H1 (cell line): ENCODE measurements at regions not wholly inside any gene's neighbourhood (a gene's known extent, or its start where the extent isn't known, plus 50 kb on each side); places are given as distances from the start of the nearest gene placed in this dataset.

Experiments
- CTCF ChIA-PET: fragments of 300-600 bp; sonication (Branson Sonifier 250); formaldehyde crosslinking; loops from one replicate; lab custom pipeline; 2021; ENCODE audit not compliant: partially characterized antibody; lab: Charles Lee
- POLR2A ChIA-PET: fragments of 300-600 bp; sonication (Branson Sonifier 250); formaldehyde crosslinking; loops from one replicate; lab custom pipeline; 2021; ENCODE audit warnings: inconsistent platforms; ENCODE audit not compliant: partially characterized antibody; lab: Charles Lee
- DNase-seq, 2 experiments: peaks; one replicate each; pipeline versions ENCODE4 v3.0.0 to v3.0.0-alpha.2; 2010 to 2022; ENCODE audit warnings: low spot score in 2 of 2, low read depth in 1 of 2, mixed read lengths in 1 of 2
- FAIRE-seq: peaks from 2 replicates; lab custom pipeline; 2011; peaks lifted over from hg19 to GRCh38; lab: Jason Lieb, UNC
- H2AFZ ChIP-seq: 2 replicates; pipeline ENCODE4 v1.8.1; 2012; ENCODE audit warnings: low read length, inconsistent platforms
- H2AK5ac ChIP-seq: 2 replicates; pipeline ENCODE4 v1.6.1; 2013; ENCODE audit warnings: low read depth, low read length
- H2BK120ac ChIP-seq: replicated peaks from 2 replicates; pipeline ENCODE3; 2013; ENCODE audit warnings: low read depth, low read length, inconsistent platforms
- H2BK12ac ChIP-seq: 2 replicates; pipeline ENCODE4 v1.6.1; 2013; ENCODE audit warnings: low read depth, low read length
- H2BK15ac ChIP-seq: 2 replicates; pipeline ENCODE4 v1.6.1; 2013; ENCODE audit warnings: low read length
- H2BK20ac ChIP-seq: 2 replicates; pipeline ENCODE4 v1.6.1; 2013; ENCODE audit warnings: low read length
- H2BK5ac ChIP-seq: 2 replicates; pipeline ENCODE4 v1.6.1; 2013; ENCODE audit warnings: low read depth, low read length
- H3K14ac ChIP-seq: 2 replicates; pipeline ENCODE4 v1.6.1; 2013; ENCODE audit warnings: inconsistent platforms; ENCODE audit not compliant: insufficient read length
- H3K18ac ChIP-seq: 2 replicates; pipeline ENCODE4 v1.6.1; 2013; ENCODE audit warnings: low read length; ENCODE audit errors: extremely low read depth
- H3K23ac ChIP-seq: 2 replicates; pipeline ENCODE4 v1.6.1; 2013; ENCODE audit warnings: inconsistent platforms; ENCODE audit not compliant: insufficient read length
- H3K23me2 ChIP-seq: 2 replicates; pipeline ENCODE4 v1.6.1; 2013; ENCODE audit warnings: low read depth, low read length
- H3K27ac ChIP-seq: 2 replicates; pipeline ENCODE4 v1.6.1; 2011; ENCODE audit warnings: low read depth, low read length, inconsistent platforms
- H3K27me3 ChIP-seq, 4 experiments: replicated peaks in 1 of 4; 1 replicate in 1 of 4; 2 replicates in 3 of 4; pipeline versions ENCODE4 v1.6.1 to v1.8.1; 2011 to 2013; ENCODE audit warnings: low read length in 3 of 4, mild to moderate bottlenecking in 3 of 4, inconsistent platforms in 2 of 4, mixed read lengths in 2 of 4, moderate library complexity in 1 of 4; ENCODE audit not compliant: control insufficient read depth in 3 of 4, insufficient read depth in 3 of 4; ENCODE audit errors: extremely low read depth in 1 of 4
- H3K36me3 ChIP-seq, 4 experiments: 2 replicates each; pipeline versions ENCODE4 v1.6.1 to v1.8.1; 2011 to 2013; ENCODE audit warnings: mild to moderate bottlenecking in 4 of 4, low read length in 3 of 4, moderate library complexity in 2 of 4, control low read depth in 1 of 4, inconsistent platforms in 1 of 4; ENCODE audit not compliant: insufficient read depth in 4 of 4, control insufficient read depth in 2 of 4
- H3K4ac ChIP-seq: replicated peaks from 2 replicates; pipeline ENCODE3; 2013; ENCODE audit warnings: low read length, low read depth, mixed read lengths, inconsistent platforms; ENCODE audit not compliant: insufficient read length
- H3K4me1 ChIP-seq, 4 experiments: replicated peaks in 1 of 4; 1 replicate in 1 of 4; 2 replicates in 3 of 4; pipeline versions ENCODE4 v1.6.1 to v1.8.1; 2011 to 2013; ENCODE audit warnings: low read length in 3 of 4, inconsistent platforms in 2 of 4, mixed read lengths in 1 of 4; ENCODE audit not compliant: insufficient read depth in 4 of 4, control insufficient read depth in 3 of 4
- H3K4me2 ChIP-seq, 2 experiments: 2 replicates each; pipeline versions ENCODE4 v1.6.1 to v1.8.1; 2011 to 2013; ENCODE audit warnings: low read depth in 2 of 2, low read length in 2 of 2, control low read depth in 1 of 2, inconsistent platforms in 1 of 2, mild to moderate bottlenecking in 1 of 2; ENCODE audit not compliant: insufficient read depth in 1 of 2
- H3K4me3 ChIP-seq, 4 experiments: fragments of 200-600, 300-600 bp in 1 of 4; sonication (generic), shearing (Covaris generic), sonication (Bioruptor Twin) in 1 of 4; 2 replicates each; pipeline versions ENCODE4 v1.5.1 to v1.8.1; 2011 to 2016; ENCODE audit warnings: low read length in 4 of 4, low read depth in 3 of 4, control low read depth in 2 of 4, inconsistent platforms in 2 of 4, mild to moderate bottlenecking in 2 of 4, mixed read lengths in 1 of 4, moderate library complexity in 1 of 4; ENCODE audit not compliant: insufficient read depth in 2 of 4; ENCODE audit errors: extremely low read depth in 1 of 4
- H3K56ac ChIP-seq: replicated peaks from 2 replicates; pipeline ENCODE3; 2013; ENCODE audit warnings: low read depth, mild to moderate bottlenecking, mixed read lengths, low read length, inconsistent platforms; ENCODE audit not compliant: insufficient read length
- H3K79me1 ChIP-seq: 2 replicates; pipeline ENCODE4 v1.6.1; 2013; ENCODE audit warnings: low read depth, low read length, control low read depth
- H3K79me2 ChIP-seq, 2 experiments: 2 replicates each; pipeline versions ENCODE4 v1.6.1 to v1.8.1; 2012 to 2013; ENCODE audit warnings: low read length in 2 of 2, mild to moderate bottlenecking in 2 of 2, inconsistent platforms in 1 of 2; ENCODE audit not compliant: insufficient read depth in 2 of 2, control insufficient read depth in 1 of 2
- H3K9ac ChIP-seq, 4 experiments: replicated peaks in 1 of 4; 1 replicate in 1 of 4; 2 replicates in 3 of 4; pipeline versions ENCODE4 v1.6.1 to v1.8.1; 2011 to 2013; ENCODE audit warnings: low read depth in 3 of 4, low read length in 3 of 4, control low read depth in 2 of 4, mild to moderate bottlenecking in 2 of 4, moderate library complexity in 2 of 4, inconsistent platforms in 1 of 4; ENCODE audit errors: extremely low read depth in 1 of 4
- H3K9me3 ChIP-seq, 2 experiments: 2 replicates each; pipeline versions ENCODE4 v1.6.1 to v1.8.1; 2012 to 2013; ENCODE audit warnings: mild to moderate bottlenecking in 2 of 2, moderate library complexity in 2 of 2, control low read depth in 1 of 2, inconsistent platforms in 1 of 2, low read depth in 1 of 2, low read length in 1 of 2, mixed read lengths in 1 of 2; ENCODE audit not compliant: insufficient read depth in 2 of 2
- H4K20me1 ChIP-seq, 2 experiments: replicated peaks in 1 of 2; 2 replicates each; pipeline versions ENCODE3 to v1.8.1; 2011 to 2013; ENCODE audit warnings: inconsistent platforms in 2 of 2, low read length in 2 of 2, mild to moderate bottlenecking in 1 of 2; ENCODE audit not compliant: insufficient read depth in 2 of 2, control insufficient read depth in 1 of 2
- H4K5ac ChIP-seq: 2 replicates; pipeline ENCODE4 v1.6.1; 2013; ENCODE audit warnings: low read length, low read depth, mixed read lengths, inconsistent platforms; ENCODE audit not compliant: insufficient read length
- H4K8ac ChIP-seq: 2 replicates; pipeline ENCODE4 v1.8.0; 2013; ENCODE audit warnings: mild to moderate bottlenecking, moderate library complexity, low read length, inconsistent platforms; ENCODE audit not compliant: insufficient read depth; ENCODE audit errors: extremely low read depth
- H4K91ac ChIP-seq: replicated peaks from 2 replicates; pipeline ENCODE3; 2013; ENCODE audit warnings: low read length, mixed read lengths, inconsistent platforms; ENCODE audit not compliant: insufficient read length
- ATF3 ChIP-seq: IDR thresholded peaks from 2 replicates; pipeline ENCODE4 v1.6.1; 2011; ENCODE audit warnings: low read depth, mild to moderate bottlenecking, low read length; ENCODE audit not compliant: insufficient read depth
- BCL11A ChIP-seq, 2 experiments: IDR thresholded peaks; one replicate each; pipeline ENCODE4 v1.6.1; 2011; ENCODE audit warnings: low read depth in 2 of 2, low read length in 2 of 2, mild to moderate bottlenecking in 2 of 2
- CEBPB ChIP-seq: IDR thresholded peaks from 2 replicates; pipeline ENCODE4 v1.6.1; 2012; ENCODE audit warnings: low read depth, low read length
- CHD1 ChIP-seq: IDR thresholded peaks from 2 replicates; pipeline ENCODE4 v1.6.1; 2012; ENCODE audit warnings: low read depth, low read length, improper control_type of control experiment
- CREB1 ChIP-seq: IDR thresholded peaks from 2 replicates; pipeline ENCODE4 v1.6.1; 2012; ENCODE audit warnings: inconsistent platforms
- JUND ChIP-seq: IDR thresholded peaks from 2 replicates; pipeline ENCODE4 v1.6.1; 2011; ENCODE audit warnings: mild to moderate bottlenecking, improper control_type of control experiment, low read length
- KDM1A ChIP-seq: fragments of 200-600, 300-600 bp; sonication (generic); IDR thresholded peaks from 2 replicates; pipeline ENCODE4 v1.7.1; 2016; ENCODE audit warnings: mild to moderate bottlenecking, low read length, borderline replicate concordance
- MAFK ChIP-seq: IDR thresholded peaks from 2 replicates; pipeline ENCODE4 v1.6.1; 2012; ENCODE audit warnings: low read depth, mild to moderate bottlenecking, improper control_type of control experiment, low read length
- RAD21 ChIP-seq, 2 experiments: IDR thresholded peaks in 1 of 2; conservative IDR thresholded peaks in 1 of 2; 2 replicates each; pipeline ENCODE4 v1.6.1; 2011; ENCODE audit warnings: low read depth in 2 of 2, low read length in 2 of 2, improper control_type of control experiment in 1 of 2, inconsistent platforms in 1 of 2, mild to moderate bottlenecking in 1 of 2, moderate library complexity in 1 of 2
- RXRA ChIP-seq: IDR thresholded peaks from 2 replicates; pipeline ENCODE4 v1.6.1; 2011; ENCODE audit warnings: low read depth, mild to moderate bottlenecking, low read length, moderate library complexity; ENCODE audit not compliant: insufficient read depth
- SIRT6 ChIP-seq: IDR thresholded peaks from one replicate; pipeline ENCODE4 v1.7.1; 2012; ENCODE audit warnings: low read length, inconsistent platforms
- SIX5 ChIP-seq: IDR thresholded peaks from 2 replicates; pipeline ENCODE4 v1.6.1; 2011; ENCODE audit warnings: mild to moderate bottlenecking, low read depth, low read length
- TBP ChIP-seq: IDR thresholded peaks from 2 replicates; pipeline ENCODE4 v1.6.1; 2011; ENCODE audit warnings: low read depth, low read length, improper control_type of control experiment
- WGBS, 2 experiments: shearing (Covaris generic) in 1 of 2; methylation state at CpG; one replicate each; pipeline versions ENCODE4 v1.1.6 to v1.1.7; 2013 to 2015; ENCODE audit warnings: low lambda C conversion rate in 2 of 2, mixed read lengths in 2 of 2, inconsistent platforms in 1 of 2, low coverage in 1 of 2, missing lambda C conversion rate in 1 of 2; ENCODE audit not compliant: insufficient replicate concordance in 2 of 2, insufficient coverage in 1 of 2, insufficient read length in 1 of 2; ENCODE audit errors: extremely low coverage in 1 of 2, missing lambda C conversion rate in 1 of 2; 5-methylcytosine and 5-hydroxymethylcytosine counted together

GRCh38 chr18:22525313-22525712, 107.6 kb upstream of the CTAGE1 start:
- H2BK15ac ChIP-seq: no peak overlapping the region
- no peaks in the 10 kb centered on the region for H3K4me1 ChIP-seq
- H3K4me2 ChIP-seq: no peak overlapping the region
- no peak overlapping the region for H4K91ac ChIP-seq
- H2BK120ac ChIP-seq: no peak overlapping the region
- H3K27ac ChIP-seq: no peak overlapping the region
- H3K9me3 ChIP-seq: peaks cover 2 to 3% of the 10 kb centered on the region in 2 experiments; a peak in 1 of 4 replicates
- FAIRE-seq (no peak), DNase-seq (no peak)
- H2BK20ac ChIP-seq: no peak overlapping the region
- POLR2A ChIA-PET: no interaction called here
- H3K4me3 ChIP-seq: no peak overlapping the region
- no peak overlapping the region for H3K56ac ChIP-seq
- H3K18ac ChIP-seq: no peak overlapping the region
- H2AK5ac ChIP-seq: no peak overlapping the region
- H4K5ac ChIP-seq: no peak overlapping the region
- no peaks in the 10 kb centered on the region for H3K79me2 ChIP-seq
- H3K36me3 ChIP-seq: no peaks in the 10 kb centered on the region
- no peak overlapping the region for H3K4ac ChIP-seq
- no peak overlapping the region for H3K9ac ChIP-seq
- TF ChIP-seq CEBPB (no peak), JUND (no peak), KDM1A (no peak), CREB1 (no peak), BCL11A (IDR thresholded peaks at IDR 0.05; ENCODE audit: low read depth in 2 of 2, low read length in 2 of 2) (no peak), CHD1 (no peak), ATF3 (no peak), RXRA (no peak), SIX5 (no peak), TBP (no peak), RAD21 (IDR thresholded peaks at IDR 0.05 in 1 of 2, conservative IDR thresholded peaks at IDR 0.05 in 1 of 2; ENCODE audit: low read depth in 2 of 2, low read length in 2 of 2) (no peak), SIRT6 (no peak), MAFK (no peak)
- H4K8ac ChIP-seq: no peak overlapping the region
- no peaks in the 10 kb centered on the region for H3K23me2 ChIP-seq
- H4K20me1 ChIP-seq: no peaks in the 10 kb centered on the region
- H2BK5ac ChIP-seq: no peak overlapping the region
- H2AFZ ChIP-seq: no peak overlapping the region
- WGBS, 2 experiments: 96% methylated on average over 3 of the region's 3 CpGs; no CpG with 5 or more reads in 1 of the 2 experiments
- H3K14ac ChIP-seq: no peak overlapping the region
- H3K79me1 ChIP-seq: no peaks in the 10 kb centered on the region
- no peak overlapping the region for H2BK12ac ChIP-seq
- no peaks in the 10 kb centered on the region for H3K27me3 ChIP-seq
- no peak overlapping the region for H3K23ac ChIP-seq
- CTCF ChIA-PET: interaction anchor here (1.1 kb wide), 1 partner anchor 15 kb away, joined by 4 read pairs; no protein-coding TSS in a partner anchor
